ENCODE measurements at regions not wholly inside any gene's neighbourhood (a gene's known extent, or its start where the extent isn't known, plus 50 kb on each side); places are given as distances from the start of the nearest gene placed in this dataset.

DNA sequence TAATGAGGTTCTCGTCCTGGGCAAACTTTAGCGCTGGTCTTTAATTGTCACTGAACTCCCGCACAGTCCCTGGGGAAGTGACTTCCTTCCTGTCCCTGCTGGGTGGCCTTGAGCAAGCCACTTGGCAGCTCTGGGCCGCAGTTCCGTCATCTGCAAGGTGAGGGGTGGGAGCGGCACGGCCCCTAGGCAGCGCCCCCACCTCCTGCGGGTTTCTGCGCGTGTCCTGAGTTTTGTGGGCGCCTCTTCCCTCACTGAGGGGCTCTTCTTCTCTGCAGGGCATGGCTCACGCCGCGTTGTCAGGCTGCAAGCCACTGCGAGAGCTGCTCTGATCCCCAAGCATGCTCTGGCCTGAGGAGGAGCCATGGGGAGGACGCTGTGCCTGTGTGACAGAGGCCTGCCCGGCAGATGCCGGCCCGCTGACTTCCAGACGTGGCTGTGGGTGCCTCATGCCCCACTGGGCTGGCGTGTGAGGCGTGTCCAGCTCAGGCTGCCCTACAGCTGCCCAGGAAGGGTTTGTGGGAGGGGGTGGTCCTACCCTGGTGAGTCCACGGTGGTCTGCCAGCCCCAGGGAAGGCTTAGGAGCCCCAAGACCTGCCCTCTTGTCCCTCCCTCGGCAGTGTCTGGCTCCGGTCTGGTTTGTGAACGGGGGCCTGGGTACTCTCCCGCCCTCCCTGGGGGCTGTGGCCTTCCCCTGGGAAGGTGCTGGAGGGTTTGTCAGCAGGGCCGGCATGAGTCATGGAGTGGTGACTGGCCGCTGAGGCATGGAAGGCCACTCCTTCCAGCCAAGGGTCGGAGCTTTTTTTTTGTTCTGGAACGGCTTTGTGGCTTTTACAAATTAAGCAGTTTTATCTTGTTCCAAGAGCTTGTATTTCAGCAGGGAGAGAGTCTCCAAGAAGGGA is 182.0 kb downstream of the SEC14L1 start (continued):
- TF ChIP-seq, protein P1, sequence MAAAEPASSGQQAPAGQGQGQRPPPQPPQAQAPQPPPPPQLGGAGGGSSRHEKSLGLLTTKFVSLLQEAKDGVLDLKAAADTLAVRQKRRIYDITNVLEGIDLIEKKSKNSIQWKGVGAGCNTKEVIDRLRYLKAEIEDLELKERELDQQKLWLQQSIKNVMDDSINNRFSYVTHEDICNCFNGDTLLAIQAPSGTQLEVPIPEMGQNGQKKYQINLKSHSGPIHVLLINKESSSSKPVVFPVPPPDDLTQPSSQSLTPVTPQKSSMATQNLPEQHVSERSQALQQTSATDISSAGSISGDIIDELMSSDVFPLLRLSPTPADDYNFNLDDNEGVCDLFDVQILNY (CRISPR knock-in tag; conservative IDR thresholded peaks at IDR 0.05) = no peak
- TF ChIP-seq, protein P2, sequence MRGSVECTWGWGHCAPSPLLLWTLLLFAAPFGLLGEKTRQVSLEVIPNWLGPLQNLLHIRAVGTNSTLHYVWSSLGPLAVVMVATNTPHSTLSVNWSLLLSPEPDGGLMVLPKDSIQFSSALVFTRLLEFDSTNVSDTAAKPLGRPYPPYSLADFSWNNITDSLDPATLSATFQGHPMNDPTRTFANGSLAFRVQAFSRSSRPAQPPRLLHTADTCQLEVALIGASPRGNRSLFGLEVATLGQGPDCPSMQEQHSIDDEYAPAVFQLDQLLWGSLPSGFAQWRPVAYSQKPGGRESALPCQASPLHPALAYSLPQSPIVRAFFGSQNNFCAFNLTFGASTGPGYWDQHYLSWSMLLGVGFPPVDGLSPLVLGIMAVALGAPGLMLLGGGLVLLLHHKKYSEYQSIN (CRISPR knock-in tag; IDR thresholded peaks at IDR 0.05; ENCODE audit: borderline replicate concordance) = no peak
- TF ChIP-seq ZNF121 (CRISPR knock-in tag; IDR thresholded peaks at IDR 0.05) (no peak), RFX3 (CRISPR knock-in tag; IDR thresholded peaks at IDR 0.05) (no peak), ZNF337 (CRISPR knock-in tag; IDR thresholded peaks at IDR 0.05; ENCODE audit: borderline replicate concordance, low read depth) (no peak), ZFP62 (CRISPR knock-in tag; IDR thresholded peaks at IDR 0.05) (no peak), SOX13 (IDR thresholded peaks at IDR 0.05) (no peak), SOX13 (CRISPR knock-in tag; conservative IDR thresholded peaks at IDR 0.05 in 1 of 2, IDR thresholded peaks at IDR 0.05 in 1 of 2) (peak in 1 of 2 experiments; percentile 23; a peak in 1 of 4 replicates), PHF5A (CRISPR knock-in tag; IDR thresholded peaks at IDR 0.05; ENCODE audit: low read depth, unreplicated experiment) (no peak), ZNF670 (CRISPR knock-in tag; IDR thresholded peaks at IDR 0.05; ENCODE audit: borderline replicate concordance) (no peak; the same call in 1 of the 2 replicates), ZNF30 (CRISPR knock-in tag; IDR thresholded peaks at IDR 0.05) (no peak), MATR3 (CRISPR knock-in tag; IDR thresholded peaks at IDR 0.05) (no peak), KLF6 (CRISPR knock-in tag; IDR thresholded peaks at IDR 0.05) (no peak)
- TF ChIP-seq, protein P3, sequence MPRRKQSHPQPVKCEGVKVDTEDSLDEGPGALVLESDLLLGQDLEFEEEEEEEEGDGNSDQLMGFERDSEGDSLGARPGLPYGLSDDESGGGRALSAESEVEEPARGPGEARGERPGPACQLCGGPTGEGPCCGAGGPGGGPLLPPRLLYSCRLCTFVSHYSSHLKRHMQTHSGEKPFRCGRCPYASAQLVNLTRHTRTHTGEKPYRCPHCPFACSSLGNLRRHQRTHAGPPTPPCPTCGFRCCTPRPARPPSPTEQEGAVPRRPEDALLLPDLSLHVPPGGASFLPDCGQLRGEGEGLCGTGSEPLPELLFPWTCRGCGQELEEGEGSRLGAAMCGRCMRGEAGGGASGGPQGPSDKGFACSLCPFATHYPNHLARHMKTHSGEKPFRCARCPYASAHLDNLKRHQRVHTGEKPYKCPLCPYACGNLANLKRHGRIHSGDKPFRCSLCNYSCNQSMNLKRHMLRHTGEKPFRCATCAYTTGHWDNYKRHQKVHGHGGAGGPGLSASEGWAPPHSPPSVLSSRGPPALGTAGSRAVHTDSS (CRISPR knock-in tag; conservative IDR thresholded peaks at IDR 0.05) = no peak
- TF ChIP-seq, protein P4, sequence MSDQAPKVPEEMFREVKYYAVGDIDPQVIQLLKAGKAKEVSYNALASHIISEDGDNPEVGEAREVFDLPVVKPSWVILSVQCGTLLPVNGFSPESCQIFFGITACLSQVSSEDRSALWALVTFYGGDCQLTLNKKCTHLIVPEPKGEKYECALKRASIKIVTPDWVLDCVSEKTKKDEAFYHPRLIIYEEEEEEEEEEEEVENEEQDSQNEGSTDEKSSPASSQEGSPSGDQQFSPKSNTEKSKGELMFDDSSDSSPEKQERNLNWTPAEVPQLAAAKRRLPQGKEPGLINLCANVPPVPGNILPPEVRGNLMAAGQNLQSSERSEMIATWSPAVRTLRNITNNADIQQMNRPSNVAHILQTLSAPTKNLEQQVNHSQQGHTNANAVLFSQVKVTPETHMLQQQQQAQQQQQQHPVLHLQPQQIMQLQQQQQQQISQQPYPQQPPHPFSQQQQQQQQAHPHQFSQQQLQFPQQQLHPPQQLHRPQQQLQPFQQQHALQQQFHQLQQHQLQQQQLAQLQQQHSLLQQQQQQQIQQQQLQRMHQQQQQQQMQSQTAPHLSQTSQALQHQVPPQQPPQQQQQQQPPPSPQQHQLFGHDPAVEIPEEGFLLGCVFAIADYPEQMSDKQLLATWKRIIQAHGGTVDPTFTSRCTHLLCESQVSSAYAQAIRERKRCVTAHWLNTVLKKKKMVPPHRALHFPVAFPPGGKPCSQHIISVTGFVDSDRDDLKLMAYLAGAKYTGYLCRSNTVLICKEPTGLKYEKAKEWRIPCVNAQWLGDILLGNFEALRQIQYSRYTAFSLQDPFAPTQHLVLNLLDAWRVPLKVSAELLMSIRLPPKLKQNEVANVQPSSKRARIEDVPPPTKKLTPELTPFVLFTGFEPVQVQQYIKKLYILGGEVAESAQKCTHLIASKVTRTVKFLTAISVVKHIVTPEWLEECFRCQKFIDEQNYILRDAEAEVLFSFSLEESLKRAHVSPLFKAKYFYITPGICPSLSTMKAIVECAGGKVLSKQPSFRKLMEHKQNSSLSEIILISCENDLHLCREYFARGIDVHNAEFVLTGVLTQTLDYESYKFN (CRISPR knock-in tag; conservative IDR thresholded peaks at IDR 0.05) = 0 out of 2 replicates have a peak, but pooled peaks have one; percentile 56
- TF ChIP-seq, protein P5, sequence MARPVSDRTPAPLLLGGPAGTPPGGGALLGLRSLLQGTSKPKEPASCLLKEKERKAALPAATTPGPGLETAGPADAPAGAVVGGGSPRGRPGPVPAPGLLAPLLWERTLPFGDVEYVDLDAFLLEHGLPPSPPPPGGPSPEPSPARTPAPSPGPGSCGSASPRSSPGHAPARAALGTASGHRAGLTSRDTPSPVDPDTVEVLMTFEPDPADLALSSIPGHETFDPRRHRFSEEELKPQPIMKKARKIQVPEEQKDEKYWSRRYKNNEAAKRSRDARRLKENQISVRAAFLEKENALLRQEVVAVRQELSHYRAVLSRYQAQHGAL (CRISPR knock-in tag; IDR thresholded peaks at IDR 0.05; ENCODE audit: not compliant biosample characterization) = no peak
- TF ChIP-seq, protein P6, sequence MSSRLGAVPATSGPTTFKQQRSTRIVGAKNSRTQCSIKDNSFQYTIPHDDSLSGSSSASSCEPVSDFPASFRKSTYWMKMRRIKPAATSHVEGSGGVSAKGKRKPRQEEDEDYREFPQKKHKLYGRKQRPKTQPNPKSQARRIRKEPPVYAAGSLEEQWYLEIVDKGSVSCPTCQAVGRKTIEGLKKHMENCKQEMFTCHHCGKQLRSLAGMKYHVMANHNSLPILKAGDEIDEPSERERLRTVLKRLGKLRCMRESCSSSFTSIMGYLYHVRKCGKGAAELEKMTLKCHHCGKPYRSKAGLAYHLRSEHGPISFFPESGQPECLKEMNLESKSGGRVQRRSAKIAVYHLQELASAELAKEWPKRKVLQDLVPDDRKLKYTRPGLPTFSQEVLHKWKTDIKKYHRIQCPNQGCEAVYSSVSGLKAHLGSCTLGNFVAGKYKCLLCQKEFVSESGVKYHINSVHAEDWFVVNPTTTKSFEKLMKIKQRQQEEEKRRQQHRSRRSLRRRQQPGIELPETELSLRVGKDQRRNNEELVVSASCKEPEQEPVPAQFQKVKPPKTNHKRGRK (CRISPR knock-in tag; IDR thresholded peaks at IDR 0.05) = no peak

Measured in HepG2 (cell line).